H9 (cell line): ENCODE measurements at regions not wholly inside any gene's neighbourhood (a gene's known extent, or its start where the extent isn't known, plus 50 kb on each side); places are given as distances from the start of the nearest gene placed in this dataset.

Source experiments
- DNase-seq: peaks from one replicate; pipeline ENCODE4 v3.0.0-alpha.2; 2017
- H2AFZ ChIP-seq: one replicate; pipeline ENCODE4 v1.6.1; 2013; ENCODE audit warnings: mild to moderate bottlenecking, low read length, control low read depth, moderate library complexity
- H2AK5ac ChIP-seq: 2 replicates; pipeline ENCODE4 v1.6.1; 2013; ENCODE audit warnings: low read length, control low read depth, mixed read lengths; ENCODE audit not compliant: insufficient read length
- H2BK120ac ChIP-seq: one replicate; pipeline ENCODE4 v1.6.1; 2013; ENCODE audit warnings: low read depth, mild to moderate bottlenecking, low read length, control low read depth, inconsistent platforms; ENCODE audit not compliant: poor library complexity, severe bottlenecking
- H2BK12ac ChIP-seq: 2 replicates; pipeline ENCODE4 v1.6.1; 2013; ENCODE audit warnings: low read length, control low read depth, mixed read lengths, low read depth; ENCODE audit not compliant: insufficient read length
- H2BK15ac ChIP-seq: 2 replicates; pipeline ENCODE4 v1.6.1; 2013; ENCODE audit warnings: low read depth, low read length, control low read depth
- H2BK20ac ChIP-seq: one replicate; pipeline ENCODE4 v1.6.1; 2013; ENCODE audit warnings: low read depth, mild to moderate bottlenecking, low read length, control low read depth, inconsistent platforms; ENCODE audit not compliant: poor library complexity, severe bottlenecking
- H2BK5ac ChIP-seq: 2 replicates; pipeline ENCODE4 v1.6.1; 2013; ENCODE audit warnings: low read length, control low read depth, mixed read lengths; ENCODE audit not compliant: insufficient read length
- H3K14ac ChIP-seq: 2 replicates; pipeline ENCODE4 v1.6.1; 2013; ENCODE audit warnings: low read length, control low read depth; ENCODE audit not compliant: insufficient read depth
- H3K18ac ChIP-seq: 2 replicates; pipeline ENCODE4 v1.6.1; 2013; ENCODE audit warnings: low read depth, mild to moderate bottlenecking, mixed read lengths, low read length, control low read depth; ENCODE audit not compliant: insufficient read length
- H3K23ac ChIP-seq: 2 replicates; pipeline ENCODE4 v1.6.1; 2013; ENCODE audit warnings: low read length, control low read depth, mixed read lengths, low read depth; ENCODE audit not compliant: insufficient read length
- H3K23me2 ChIP-seq: 2 replicates; pipeline ENCODE4 v1.6.1; 2013; ENCODE audit warnings: low read depth, mild to moderate bottlenecking, mixed read lengths, low read length, control low read depth; ENCODE audit not compliant: insufficient read length, poor library complexity, severe bottlenecking
- H3K27ac ChIP-seq: 2 replicates; pipeline ENCODE4 v1.5.1; 2013; ENCODE audit warnings: low read length, control low read depth, mixed read lengths, low read depth; ENCODE audit not compliant: insufficient read length
- H3K27me3 ChIP-seq: 2 replicates; pipeline ENCODE4 v1.6.1; 2013; ENCODE audit warnings: low read length, control low read depth, inconsistent platforms; ENCODE audit not compliant: insufficient read depth
- H3K4ac ChIP-seq: 2 replicates; pipeline ENCODE4 v1.6.1; 2013; ENCODE audit warnings: low read depth, mild to moderate bottlenecking, control low read depth, inconsistent platforms, low read length, moderate library complexity
- H3K4me1 ChIP-seq: 2 replicates; pipeline ENCODE4 v1.6.1; 2013; ENCODE audit warnings: low read length, control low read depth, inconsistent platforms; ENCODE audit not compliant: insufficient read depth
- H3K4me2 ChIP-seq: 2 replicates; pipeline ENCODE4 v1.6.1; 2013; ENCODE audit warnings: low read length, control low read depth, mixed read lengths; ENCODE audit not compliant: insufficient read length, insufficient read depth
- H3K56ac ChIP-seq: 2 replicates; pipeline ENCODE4 v1.6.1; 2013; ENCODE audit warnings: low read depth, mild to moderate bottlenecking, mixed read lengths, low read length, control low read depth; ENCODE audit not compliant: insufficient read length
- H3K79me1 ChIP-seq: 2 replicates; pipeline ENCODE4 v1.6.1; 2013; ENCODE audit warnings: low read depth, mild to moderate bottlenecking, moderate library complexity, low read length, control low read depth, inconsistent platforms; ENCODE audit not compliant: insufficient read depth, poor library complexity, severe bottlenecking
- H3K79me2 ChIP-seq: 2 replicates; pipeline ENCODE4 v1.6.1; 2013; ENCODE audit warnings: low read length, control low read depth, inconsistent platforms; ENCODE audit not compliant: insufficient read depth
- H3K9ac ChIP-seq: 2 replicates; pipeline ENCODE4 v1.6.1; 2013; ENCODE audit warnings: low read length, control low read depth, mixed read lengths; ENCODE audit not compliant: insufficient read length; ENCODE audit errors: extremely low read depth
- H3K9me3 ChIP-seq: one replicate; pipeline ENCODE4 v1.6.1; 2013; ENCODE audit warnings: low read depth, low read length, inconsistent platforms; ENCODE audit not compliant: control insufficient read depth
- H3T11ph ChIP-seq: one replicate; pipeline ENCODE4 v1.6.1; 2013; ENCODE audit warnings: mild to moderate bottlenecking, low read length, control low read depth, inconsistent platforms
- H4K20me1 ChIP-seq: one replicate; pipeline ENCODE4 v1.6.1; 2013; ENCODE audit not compliant: control insufficient read depth, insufficient read length, insufficient read depth
- H4K5ac ChIP-seq: 2 replicates; pipeline ENCODE4 v1.6.1; 2013; ENCODE audit warnings: low read depth, mild to moderate bottlenecking, mixed read lengths, low read length, control low read depth; ENCODE audit not compliant: insufficient read length
- H4K8ac ChIP-seq: replicated peaks from 2 replicates; pipeline ENCODE4 v1.6.1; 2013; ENCODE audit warnings: low read length, control low read depth, mixed read lengths, low read depth; ENCODE audit not compliant: insufficient read length
- H4K91ac ChIP-seq: 2 replicates; pipeline ENCODE4 v1.6.1; 2013; ENCODE audit warnings: low read depth, mild to moderate bottlenecking, moderate library complexity, mixed read lengths, low read length, control low read depth; ENCODE audit not compliant: insufficient read length
- H3K27ac Mint-ChIP-seq, 3 experiments: 2 replicates in 2 of 3; 3 replicates in 1 of 3; pipeline ENCODE4 v1.8.0; 2020 to 2021; ENCODE audit warnings: mixed read lengths in 3 of 3, mild to moderate bottlenecking in 1 of 3, moderate library complexity in 1 of 3
- H3K27me3 Mint-ChIP-seq: 2 replicates; pipeline ENCODE4 v1.8.0; 2021; ENCODE audit warnings: low read depth, mild to moderate bottlenecking, moderate library complexity, mixed read lengths
- H3K36me3 Mint-ChIP-seq, 3 experiments: 2 replicates in 2 of 3; 3 replicates in 1 of 3; pipeline ENCODE4 v1.8.0; 2020 to 2021; ENCODE audit warnings: low read depth in 3 of 3, mixed read lengths in 3 of 3; ENCODE audit not compliant: insufficient read depth in 1 of 3
- H3K4me1 Mint-ChIP-seq, 2 experiments: 2 replicates each; pipeline ENCODE4 v1.8.0; 2020; ENCODE audit warnings: mixed read lengths in 2 of 2
- H3K4me3 Mint-ChIP-seq, 2 experiments: 2 replicates in 1 of 2; 3 replicates in 1 of 2; pipeline ENCODE4 v1.8.0; 2020 to 2021; ENCODE audit warnings: mild to moderate bottlenecking in 2 of 2, mixed read lengths in 2 of 2, moderate library complexity in 1 of 2
- H3K9me3 Mint-ChIP-seq, 2 experiments: 2 replicates in 1 of 2; 3 replicates in 1 of 2; pipeline ENCODE4 v1.8.0; 2020; ENCODE audit warnings: mild to moderate bottlenecking in 2 of 2, mixed read lengths in 2 of 2, moderate library complexity in 1 of 2
- CTCF ChIP-seq: fragments of 200-600 bp; sonication (generic); conservative IDR thresholded peaks from 3 replicates; pipeline ENCODE4 v1.8.0; 2021; ENCODE audit warnings: antibody characterized with exemption, mild to moderate bottlenecking
- WGBS: extraction: QIAGEN DNeasy Blood & Tissue Kit; methylation state at CpG from one replicate; pipeline ENCODE4 v1.1.7; 2013; ENCODE audit warnings: missing lambda C conversion rate, low lambda C conversion rate, mixed read lengths; ENCODE audit not compliant: insufficient read length; ENCODE audit errors: extremely low coverage; 5-methylcytosine and 5-hydroxymethylcytosine counted together

- Histone ChIP-seq H2AFZ (no peak overlapping the region), H3K9me3 (no peaks in the 10 kb centered on the region), H3K4me2 (no peak overlapping the region), H3K23ac (no peak overlapping the region), H2BK12ac (no peak overlapping the region), H2BK20ac (no peak overlapping the region), H3K79me2 (no peaks in the 10 kb centered on the region), H3K9ac (no peak overlapping the region), H2AK5ac (no peak overlapping the region), H3K56ac (no peak overlapping the region), H4K8ac (no peak overlapping the region), H3K14ac (no peak overlapping the region), H2BK120ac (no peak overlapping the region), H3K18ac (no peak overlapping the region), H4K5ac (no peak overlapping the region), H3K4ac (no peak overlapping the region), H3K23me2 (no peaks in the 10 kb centered on the region), H3K79me1 (no peaks in the 10 kb centered on the region), H3T11ph (no peak overlapping the region), H4K20me1 (no peaks in the 10 kb centered on the region), H3K27me3 (no peaks in the 10 kb centered on the region), H4K91ac (no peak overlapping the region), H3K27ac (no peak overlapping the region), H2BK5ac (no peak overlapping the region), H3K4me1 (peaks cover 7% of the 10 kb centered on the region; the same call in 1 of the 2 replicates), H2BK15ac (no peak overlapping the region)
- DNase-seq: peak; percentile 83
- no peak overlapping the region for H3K4me3 Mint-ChIP-seq
- no peak overlapping the region; a peak in 1 of 7 replicates for H3K27ac Mint-ChIP-seq
- H3K27me3 Mint-ChIP-seq: no peaks in the 10 kb centered on the region
- no CpG with 5 or more reads among the region's 4 CpGs for WGBS
- TF ChIP-seq CTCF: peak; percentile 84
- no peaks in the 10 kb centered on the region for H3K9me3 Mint-ChIP-seq
- H3K36me3 Mint-ChIP-seq: no peaks in the 10 kb centered on the region
- peaks cover 36 to 46% of the 10 kb centered on the region in 2 experiments for H3K4me1 Mint-ChIP-seq
Observed at GRCh38 chr4:128565565-128566186, 243.8 kb upstream of the JADE1 start.
